ACHN (cell line): ENCODE measurements at regions not wholly inside any gene's neighbourhood (a gene's known extent, or its start where the extent isn't known, plus 50 kb on each side); places are given as distances from the start of the nearest gene placed in this dataset.

Source experiments
- DNase-seq: peaks from one replicate; pipeline ENCODE4 v3.0.0-alpha.2; 2015
- in situ Hi-C: cut with HindIII; loops from 2 replicates; pipeline ENCODE4 v1.10.0; 2017; ENCODE audit warnings: low sequenced_read_pairs, low pct_ligation_motif_present, low pct_unique_long_range_greater_than_20kb

DNA sequence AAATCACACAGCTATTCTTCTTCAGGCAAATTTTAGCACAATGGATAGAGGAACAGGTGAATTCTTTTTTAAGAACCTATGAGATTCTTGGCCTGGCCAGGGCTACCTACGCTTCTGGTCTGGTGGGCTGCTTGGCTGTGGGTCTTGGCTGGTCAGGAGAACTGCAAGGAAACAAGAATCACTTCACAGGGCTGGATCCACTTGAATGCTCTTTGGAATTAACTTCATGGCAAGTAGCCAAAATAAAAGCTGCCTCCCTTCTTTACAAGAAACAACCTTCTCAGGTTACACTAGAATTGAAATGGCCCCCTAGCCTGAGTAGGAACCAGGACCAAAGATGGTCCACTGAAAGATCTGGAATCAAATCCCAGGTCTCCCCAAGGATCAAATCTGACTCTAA lies 519.1 kb downstream of the IQCM start:
- DNase-seq: peak; percentile 14
- in situ Hi-C loops: no loop called here

DNA sequence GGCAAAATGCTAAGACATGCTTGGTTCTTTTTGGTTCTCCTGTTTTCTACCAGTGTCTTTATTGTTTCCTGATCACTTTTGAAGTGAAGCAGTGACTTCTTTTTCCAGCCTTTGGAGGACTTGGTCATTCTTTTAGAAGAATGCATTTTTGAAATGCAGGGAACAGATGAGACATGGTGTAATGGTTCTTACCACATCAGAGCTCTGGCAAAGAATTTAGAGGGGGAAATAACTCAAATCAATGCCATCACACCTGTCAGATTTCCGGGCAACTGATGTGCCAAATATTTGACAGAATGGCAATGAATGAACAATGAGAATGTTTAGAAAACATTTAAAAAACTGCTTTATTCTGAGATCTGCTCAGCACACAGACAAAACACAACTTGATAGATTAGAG lies 519.6 kb downstream of the IQCM start:
- in situ Hi-C loops: no loop called here

DNA sequence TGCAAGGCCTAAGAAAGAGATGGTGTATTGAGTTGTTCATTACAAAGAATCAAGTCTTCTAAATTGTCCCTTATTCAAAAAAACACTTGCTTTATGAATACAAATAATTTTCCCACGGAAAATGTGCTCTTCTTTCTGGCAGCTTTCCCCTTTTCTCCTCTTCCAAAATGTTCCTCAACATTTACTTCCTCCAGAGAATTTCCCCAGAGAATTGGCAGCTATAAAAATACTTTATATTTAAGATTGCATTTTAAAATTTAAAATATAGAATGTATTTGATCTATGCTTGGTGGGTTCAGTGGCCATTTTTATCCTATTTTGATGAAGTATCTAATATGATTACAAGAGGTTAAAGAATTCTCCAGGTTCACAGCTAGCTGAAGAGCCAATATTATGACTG lies 521.0 kb downstream of the IQCM start:
- in situ Hi-C loops: no loop called here

More for the DNA sequence above, 519.6 kb downstream of the IQCM start:
- DNase-seq: no peak

DNA sequence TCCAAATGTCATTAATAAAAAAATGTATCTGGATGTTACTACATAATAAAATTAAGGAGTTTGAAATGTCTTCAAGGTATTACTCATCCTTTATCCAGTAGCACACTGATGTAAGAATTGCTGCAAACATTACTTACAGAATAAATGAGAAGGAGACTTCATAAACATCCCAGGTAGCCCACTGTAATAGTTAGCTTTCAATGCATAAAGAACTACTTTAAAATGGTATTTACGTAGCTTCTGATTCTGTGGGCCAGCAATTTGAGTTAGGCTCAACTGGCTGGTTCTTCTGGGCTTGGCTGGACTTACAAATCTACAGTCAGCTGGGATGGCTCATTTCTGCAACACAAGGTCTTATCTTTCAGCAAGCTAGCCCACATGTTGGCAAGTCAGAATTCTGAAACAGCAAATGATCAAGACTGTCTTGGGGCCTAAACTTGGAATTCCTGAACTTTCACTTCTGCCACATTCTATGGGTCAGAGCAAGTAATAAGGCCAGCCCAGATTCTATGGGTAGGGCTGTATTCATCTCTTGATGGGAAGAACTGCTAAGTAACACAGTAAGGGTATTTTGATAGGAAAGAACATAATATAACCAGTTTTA lies 522.5 kb downstream of the IQCM start:
- in situ Hi-C loops: no loop called here
- DNase-seq: no peak

More for the DNA sequence above, 521.0 kb downstream of the IQCM start:
- DNase-seq: no peak

DNA sequence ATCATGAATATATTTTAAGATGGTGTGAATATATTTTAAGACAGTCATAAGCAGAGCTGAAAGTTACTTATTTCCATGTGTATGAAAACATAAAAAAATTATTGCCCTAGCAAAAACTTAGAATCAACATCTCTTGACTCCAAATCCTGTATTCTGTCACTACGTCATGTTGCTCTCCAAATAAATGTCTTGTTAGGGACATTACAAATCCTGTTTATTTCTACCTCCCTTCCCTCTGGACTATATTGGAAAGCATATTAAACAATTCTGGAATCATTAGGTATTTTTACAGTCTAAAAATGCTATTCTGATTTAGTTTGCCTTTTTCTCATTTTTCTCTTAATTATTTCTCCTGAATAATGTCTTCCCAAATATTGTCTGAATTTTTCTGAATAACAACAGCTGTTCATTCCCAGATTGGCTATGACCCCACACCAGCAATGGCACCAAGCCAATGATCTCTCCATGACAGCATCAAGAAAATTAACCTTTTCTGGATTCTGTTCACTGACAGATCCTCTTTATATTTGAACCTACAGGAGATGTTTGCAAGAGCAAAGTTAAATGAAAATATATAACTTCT lies 523.1 kb downstream of the IQCM start:
- DNase-seq: no peak
- in situ Hi-C loops: no loop called here

DNA sequence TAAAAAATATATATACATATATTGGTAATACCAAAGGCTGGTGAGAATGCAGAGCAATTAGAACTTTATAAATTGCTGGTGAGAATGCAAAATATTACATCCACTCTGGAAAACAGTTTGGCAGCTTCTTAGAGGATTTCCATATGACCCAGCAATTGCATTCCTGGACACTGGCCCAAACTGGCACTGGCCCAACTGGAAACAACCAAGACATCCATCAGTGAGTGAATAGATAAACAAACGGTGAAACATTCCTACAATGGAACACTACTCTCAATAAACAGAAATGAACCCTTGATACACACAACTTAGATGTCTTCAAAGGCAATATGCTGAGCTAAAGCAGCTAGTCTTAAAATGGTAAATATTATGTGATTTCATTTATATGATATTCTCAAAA lies 524.2 kb downstream of the IQCM start:
- in situ Hi-C loops: no loop called here
- peak; percentile 1 for DNase-seq

DNA sequence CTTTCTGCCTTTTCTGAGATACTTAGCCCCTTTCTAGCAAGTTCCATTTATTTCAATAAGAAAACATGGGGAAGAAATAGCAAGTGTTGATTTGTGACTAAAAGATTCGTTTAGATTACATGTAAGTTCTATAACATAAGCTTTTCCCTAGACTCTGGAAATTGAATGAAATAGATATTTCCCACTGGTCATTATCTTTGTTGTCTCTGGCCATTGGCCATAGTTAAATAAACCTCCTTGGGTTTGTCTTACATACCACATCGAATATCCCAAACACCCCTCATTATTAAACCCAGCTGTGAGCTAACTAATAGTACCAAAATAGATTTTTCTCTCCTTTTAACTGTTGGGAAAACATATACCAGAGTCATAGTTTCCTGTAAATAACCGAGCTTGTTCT lies 534.8 kb downstream of the IQCM start:
- in situ Hi-C loops: no loop called here
- no peak for DNase-seq

DNA sequence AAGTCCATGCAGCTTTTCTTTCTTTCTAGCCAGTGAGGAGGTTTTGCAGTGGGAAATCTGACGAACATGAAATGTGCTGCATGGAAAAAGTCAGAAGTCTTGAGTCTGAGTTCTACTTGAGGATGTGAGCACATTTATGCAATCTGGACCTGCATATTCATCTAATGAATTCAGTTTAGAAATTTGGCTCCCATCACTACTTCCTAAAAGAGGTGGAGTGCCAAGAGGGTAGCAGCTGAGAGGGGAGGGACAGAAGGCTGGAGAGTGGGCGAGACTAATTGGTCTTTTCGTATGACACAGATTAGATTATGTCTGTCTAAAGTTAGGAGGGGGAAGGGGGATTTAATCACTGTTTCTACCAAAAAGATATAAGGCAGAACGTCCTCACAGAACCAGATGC lies 535.9 kb downstream of the IQCM start:
- in situ Hi-C loops: no loop called here
- no peak for DNase-seq

DNA sequence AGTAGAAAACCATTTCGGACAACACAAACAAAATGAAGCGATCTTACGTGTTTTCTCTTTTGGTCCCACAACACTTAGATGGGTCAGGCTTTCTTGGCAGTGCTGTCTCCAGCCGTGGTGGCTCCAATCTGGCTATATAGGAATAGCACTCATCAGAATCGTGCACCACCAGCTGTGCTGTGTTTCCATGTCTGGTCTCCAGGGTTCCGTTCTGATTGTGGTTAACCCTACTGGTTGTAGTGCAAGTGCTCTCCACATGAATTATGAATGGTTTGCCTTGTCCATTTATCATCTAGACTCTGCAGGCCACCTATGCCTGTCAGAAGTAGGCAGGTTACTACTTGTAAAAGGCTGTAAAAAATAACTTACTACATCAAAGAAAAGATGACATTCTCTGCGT lies 536.3 kb downstream of the IQCM start:
- in situ Hi-C loops: no loop called here
- no peak for DNase-seq

DNA sequence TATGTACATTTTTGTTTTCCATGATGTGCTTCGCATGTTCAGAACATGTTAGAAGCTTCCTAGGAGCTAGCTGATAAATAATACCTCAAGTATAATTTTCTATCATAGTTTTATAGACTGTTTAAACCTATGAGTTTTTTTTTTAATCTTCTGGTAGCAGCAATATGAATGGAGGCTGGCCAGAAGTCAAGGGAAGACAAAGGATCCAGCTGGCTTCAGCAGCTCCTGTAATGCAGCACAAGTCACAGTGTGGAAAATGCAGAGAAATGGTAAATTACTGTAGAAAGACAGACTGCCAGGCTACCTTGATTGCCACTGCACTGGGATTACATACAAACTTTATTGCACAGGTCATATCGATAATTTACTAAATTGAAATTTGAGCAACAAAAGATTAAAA lies 537.9 kb downstream of the IQCM start:
- in situ Hi-C loops: no loop called here
- no peak for DNase-seq

DNA sequence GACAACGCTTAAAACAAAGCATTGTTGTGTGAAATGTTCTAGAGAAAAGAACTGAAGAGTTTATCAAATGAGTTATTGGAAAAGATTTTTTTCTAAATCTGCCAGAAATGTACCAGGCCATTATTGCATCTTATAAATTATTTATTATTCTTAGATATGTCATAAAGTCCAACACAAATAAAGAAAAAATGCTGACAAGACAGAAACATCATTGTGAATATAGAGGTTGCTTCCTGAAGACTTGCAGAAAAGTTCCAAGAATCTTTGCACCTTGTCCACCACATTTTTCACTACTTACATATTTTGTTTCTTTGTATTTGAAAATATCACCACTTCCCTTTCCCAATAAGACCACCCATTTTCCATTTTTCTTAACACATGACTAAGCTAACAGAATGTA lies 545.8 kb downstream of the IQCM start:
- DNase-seq: no peak
- in situ Hi-C loops: no loop called here

DNA sequence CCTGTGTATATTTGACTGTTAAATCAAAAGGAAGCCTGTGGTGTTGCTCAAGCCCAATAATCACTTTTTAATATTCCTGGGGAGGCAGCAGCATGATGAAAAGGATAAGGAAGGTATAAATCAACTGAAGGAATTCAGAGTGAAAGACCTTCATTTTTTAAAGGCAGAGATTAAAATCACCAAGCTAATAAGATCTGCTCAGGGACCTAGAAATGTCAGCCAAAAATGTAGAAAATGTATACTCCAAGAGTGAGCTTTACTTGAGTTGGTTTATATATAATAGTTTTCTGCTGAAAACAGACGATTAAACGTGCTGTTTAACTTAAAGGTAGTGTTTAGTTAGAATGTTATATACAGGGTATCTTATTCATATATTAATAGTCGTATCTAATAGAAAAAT lies 549.3 kb downstream of the IQCM start:
- no peak for DNase-seq
- in situ Hi-C loops: no loop called here

DNA sequence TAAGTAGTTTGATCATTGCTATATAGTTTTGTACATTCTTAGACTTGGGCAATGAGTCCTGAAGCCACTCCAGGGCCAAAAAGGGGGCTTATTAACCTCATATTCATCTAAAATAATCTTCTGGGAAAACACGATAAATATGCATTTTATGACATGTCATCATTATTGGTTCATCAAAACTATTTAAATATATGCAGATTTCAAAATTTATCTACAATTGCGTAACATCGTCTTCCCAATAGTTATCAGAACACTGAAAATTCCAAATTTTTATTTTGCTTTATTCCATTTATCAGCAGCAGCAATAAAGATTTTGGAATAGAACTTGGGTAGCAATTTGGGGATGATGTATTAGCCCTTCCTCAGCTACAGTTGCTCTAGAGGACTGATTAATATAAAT lies 550.0 kb downstream of the IQCM start:
- in situ Hi-C loops: no loop called here
- no peak for DNase-seq

DNA sequence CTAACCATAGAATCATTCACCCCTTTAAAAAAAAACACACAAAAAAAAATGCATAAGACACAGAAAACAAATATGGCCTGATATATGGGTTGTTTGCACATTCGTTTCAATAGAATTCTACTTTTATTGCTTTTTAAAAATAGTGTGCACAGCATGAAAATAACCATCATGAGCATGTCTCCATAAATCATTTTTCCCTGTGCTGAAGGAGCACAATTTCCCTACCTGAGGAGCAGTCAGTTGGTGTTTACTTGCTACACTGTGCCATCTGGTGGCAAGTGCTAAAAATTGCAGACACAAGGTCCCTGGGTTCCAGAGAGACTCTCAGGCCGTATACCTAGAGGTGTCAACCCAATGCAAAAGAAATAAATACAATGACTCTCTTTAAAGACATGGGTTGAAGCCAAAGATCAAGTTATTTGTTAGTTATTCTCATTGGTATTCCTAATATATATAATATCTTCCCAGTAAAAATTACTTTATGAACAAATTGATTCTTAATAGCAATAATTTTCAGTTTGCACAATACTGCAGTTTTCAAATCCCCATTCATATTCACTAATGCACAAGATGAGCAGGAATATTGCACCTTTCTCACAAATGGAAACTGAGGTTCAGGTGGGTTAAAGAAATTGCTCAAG lies 551.4 kb downstream of the IQCM start:
- peak; percentile 58 for DNase-seq
- in situ Hi-C loops: no loop called here

DNA sequence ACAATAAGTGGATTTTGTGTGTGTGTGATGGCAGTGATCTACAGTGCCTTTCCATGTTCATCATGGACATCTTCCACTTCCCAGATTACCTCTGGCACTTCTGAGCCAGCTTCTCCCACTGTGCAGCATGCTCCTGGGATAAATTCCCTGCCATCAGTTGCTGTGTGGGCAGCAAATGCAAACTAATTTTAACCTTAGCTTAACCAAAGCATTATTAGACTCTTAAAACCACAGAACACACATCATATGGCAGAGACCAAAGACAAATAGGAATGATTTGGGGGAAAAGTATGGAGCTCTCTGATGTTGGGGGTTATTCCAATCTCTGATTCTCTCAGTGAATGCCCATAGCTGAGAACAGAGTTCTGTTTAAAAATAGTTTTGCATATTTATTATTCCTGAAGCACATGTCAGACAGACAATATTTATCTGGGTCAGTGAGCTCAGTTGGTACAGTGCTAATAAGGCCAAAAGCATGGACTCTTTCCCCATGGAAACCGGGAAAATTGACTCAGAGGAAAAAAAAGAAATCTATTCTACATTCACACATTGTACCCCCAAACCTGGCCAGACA lies 567.4 kb downstream of the IQCM start:
- in situ Hi-C loops: no loop called here
- no peak for DNase-seq

DNA sequence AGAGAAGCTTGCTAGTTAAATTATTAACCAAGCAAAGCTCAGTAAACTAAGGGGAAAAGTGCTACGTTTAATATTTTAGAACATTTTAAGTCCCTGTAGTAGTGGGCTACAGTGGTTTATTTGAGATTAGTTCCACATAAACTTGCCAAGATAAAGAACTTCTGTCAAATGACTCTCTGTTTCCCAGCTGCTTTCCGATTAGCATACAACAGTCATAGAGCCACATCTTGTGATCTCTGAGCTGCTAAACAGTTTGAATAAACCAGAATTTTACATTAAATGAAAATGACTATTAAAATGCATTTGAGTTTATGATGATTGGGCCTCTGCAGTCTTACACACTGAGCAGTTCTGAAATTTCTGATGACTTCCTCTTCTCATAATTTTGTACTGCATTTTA lies 568.5 kb downstream of the IQCM start:
- in situ Hi-C loops: no loop called here
- no peak for DNase-seq

DNA sequence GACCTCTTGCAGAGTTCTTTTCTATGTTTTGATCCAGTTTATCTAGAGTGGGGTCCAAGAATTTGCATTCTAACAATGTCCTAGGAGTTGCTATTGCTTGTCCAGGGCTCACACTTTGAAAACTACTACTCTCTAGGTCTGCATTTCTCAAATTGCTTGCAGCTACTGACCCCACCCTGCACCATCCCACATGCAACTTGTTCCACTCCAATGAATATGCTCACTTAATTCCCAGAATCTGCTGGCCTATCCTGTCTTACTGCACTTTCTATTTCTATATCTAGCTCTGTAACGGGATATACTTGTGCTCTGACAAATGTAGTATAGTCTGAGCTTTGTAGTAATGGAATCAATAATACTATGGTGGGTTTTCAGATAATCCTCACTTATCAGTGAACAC lies 570.3 kb downstream of the IQCM start:
- in situ Hi-C loops: no loop called here
- no peak for DNase-seq

DNA sequence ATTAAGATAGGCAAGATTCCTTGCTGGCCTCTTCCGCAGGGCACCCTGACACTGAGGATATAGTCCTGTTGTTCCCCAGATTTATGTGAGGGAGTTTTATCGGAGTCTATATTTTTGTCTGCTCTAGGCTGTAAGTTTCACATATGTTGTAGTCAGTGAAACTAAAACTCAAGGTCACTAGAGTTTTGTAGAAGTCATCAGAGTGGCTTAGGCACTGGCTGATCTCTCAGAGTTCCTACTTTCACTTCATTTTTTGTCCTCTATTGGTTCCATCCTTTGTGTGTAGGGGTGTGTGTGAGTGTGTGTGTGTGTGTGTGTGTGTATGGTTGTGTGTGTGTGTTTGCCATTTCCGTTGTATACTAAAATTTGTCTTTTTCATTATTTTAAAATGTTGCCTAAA lies 577.5 kb downstream of the IQCM start:
- DNase-seq: no peak
- in situ Hi-C loops: no loop called here

DNA sequence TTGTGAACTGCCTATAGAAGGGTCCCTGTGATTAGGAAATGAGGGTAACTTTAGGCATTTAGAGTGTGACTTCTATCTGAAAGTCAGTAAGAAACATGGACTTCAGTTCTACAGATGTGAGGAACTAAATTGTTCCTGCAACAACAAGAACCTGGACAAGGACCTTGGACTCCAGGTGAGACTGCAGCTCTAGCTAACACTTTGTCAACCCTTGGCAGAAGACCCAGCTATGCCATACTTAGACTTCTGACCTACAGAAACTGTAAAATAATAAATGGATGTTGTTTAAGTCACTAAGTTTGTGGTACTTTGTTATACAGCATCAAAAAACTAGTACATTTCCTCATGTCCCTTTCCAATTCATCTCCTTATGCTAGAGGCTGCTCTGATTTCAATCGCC lies 580.8 kb downstream of the IQCM start:
- in situ Hi-C loops: no loop called here
- no peak for DNase-seq

DNA sequence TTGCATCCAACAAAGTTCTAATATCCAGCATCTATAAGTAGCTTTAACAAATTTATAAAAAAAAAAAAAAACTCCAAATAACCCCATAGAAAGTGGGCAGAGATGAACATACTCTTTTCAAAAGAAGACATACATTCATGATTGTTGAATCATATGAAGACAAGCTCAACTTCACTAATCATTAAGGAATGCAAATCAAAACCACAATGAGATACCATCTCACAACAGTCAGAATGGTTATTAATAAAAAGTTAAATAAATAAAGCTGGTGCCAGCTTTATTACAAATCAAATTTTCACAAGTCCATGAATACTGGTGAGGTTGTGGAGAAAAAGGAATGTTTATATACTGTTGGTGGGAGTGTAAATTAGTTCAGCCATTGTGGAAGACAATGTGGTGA lies 592.0 kb downstream of the IQCM start:
- no peak for DNase-seq
- in situ Hi-C loops: no loop called here
